SK-N-MC (cell line): ENCODE measurements at regions not wholly inside any gene's neighbourhood (a gene's known extent, or its start where the extent isn't known, plus 50 kb on each side); places are given as distances from the start of the nearest gene placed in this dataset.

Experiments
- EZH2 ChIP-seq: fragments of 200-600 bp; sonication (generic); IDR thresholded peaks from one replicate; pipeline ENCODE4 v1.6.1; 2017; ENCODE audit warnings: antibody characterized with exemption
- POLR2AphosphoS5 ChIP-seq: IDR thresholded peaks from 2 replicates; pipeline ENCODE4 v1.6.1; 2012; ENCODE audit warnings: mild to moderate bottlenecking, low read depth, low read length, borderline replicate concordance

DNA sequence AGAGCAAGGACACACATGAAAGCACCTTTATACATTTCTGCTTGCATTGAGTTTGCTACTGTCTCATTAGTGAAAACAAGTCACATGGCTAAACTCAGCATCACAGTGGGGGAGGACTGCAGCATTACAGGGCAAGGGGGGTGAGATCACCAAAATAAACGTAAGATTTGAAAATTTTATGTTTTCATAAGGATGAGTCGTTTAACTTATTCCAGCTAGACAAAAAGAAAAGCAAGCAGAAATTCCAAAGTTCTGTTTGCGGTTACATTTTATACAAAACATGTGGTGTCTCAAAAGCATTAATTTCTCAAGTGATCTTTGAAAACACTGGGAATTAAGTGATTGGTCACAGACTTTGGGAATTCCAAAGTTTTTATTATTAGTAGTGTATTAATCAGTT, 261.4 kb upstream of the RXFP2 start:
- TF ChIP-seq EZH2: no peak
- no peak; the same call in 1 of the 2 replicates for TF ChIP-seq POLR2AphosphoS5
